ENCODE measurements at regions not wholly inside any gene's neighbourhood (a gene's known extent, or its start where the extent isn't known, plus 50 kb on each side); places are given as distances from the start of the nearest gene placed in this dataset.

GRCh38 chr15:20280933-20281463, 260.6 kb downstream of the GOLGA6L6 start:
- TF ChIP-seq CTCF (IDR thresholded peaks at IDR 0.05) (no peak), EZH2 (IDR thresholded peaks at IDR 0.05; ENCODE audit: borderline replicate concordance, insufficient read depth, low read depth, low read length, poor library complexity, severe bottlenecking) (no peak)
